H1 (cell line): ENCODE measurements at regions not wholly inside any gene's neighbourhood (a gene's known extent, or its start where the extent isn't known, plus 50 kb on each side); places are given as distances from the start of the nearest gene placed in this dataset.

Experiments
- CTCF ChIA-PET: fragments of 300-600 bp; sonication (Branson Sonifier 250); formaldehyde crosslinking; loops from one replicate; lab custom pipeline; 2021; ENCODE audit not compliant: partially characterized antibody; lab: Charles Lee
- POLR2A ChIA-PET: fragments of 300-600 bp; sonication (Branson Sonifier 250); formaldehyde crosslinking; loops from one replicate; lab custom pipeline; 2021; ENCODE audit warnings: inconsistent platforms; ENCODE audit not compliant: partially characterized antibody; lab: Charles Lee
- DNase-seq, 2 experiments: peaks; one replicate each; pipeline versions ENCODE4 v3.0.0 to v3.0.0-alpha.2; 2010 to 2022; ENCODE audit warnings: low spot score in 2 of 2, low read depth in 1 of 2, mixed read lengths in 1 of 2
- FAIRE-seq: peaks from 2 replicates; lab custom pipeline; 2011; peaks lifted over from hg19 to GRCh38; lab: Jason Lieb, UNC
- H2AFZ ChIP-seq: 2 replicates; pipeline ENCODE4 v1.8.1; 2012; ENCODE audit warnings: low read length, inconsistent platforms
- H2AK5ac ChIP-seq: 2 replicates; pipeline ENCODE4 v1.6.1; 2013; ENCODE audit warnings: low read depth, low read length
- H2BK120ac ChIP-seq: replicated peaks from 2 replicates; pipeline ENCODE3; 2013; ENCODE audit warnings: low read depth, low read length, inconsistent platforms
- H2BK12ac ChIP-seq: 2 replicates; pipeline ENCODE4 v1.6.1; 2013; ENCODE audit warnings: low read depth, low read length
- H2BK15ac ChIP-seq: 2 replicates; pipeline ENCODE4 v1.6.1; 2013; ENCODE audit warnings: low read length
- H2BK20ac ChIP-seq: 2 replicates; pipeline ENCODE4 v1.6.1; 2013; ENCODE audit warnings: low read length
- H2BK5ac ChIP-seq: 2 replicates; pipeline ENCODE4 v1.6.1; 2013; ENCODE audit warnings: low read depth, low read length
- H3K14ac ChIP-seq: 2 replicates; pipeline ENCODE4 v1.6.1; 2013; ENCODE audit warnings: inconsistent platforms; ENCODE audit not compliant: insufficient read length
- H3K18ac ChIP-seq: 2 replicates; pipeline ENCODE4 v1.6.1; 2013; ENCODE audit warnings: low read length; ENCODE audit errors: extremely low read depth
- H3K23ac ChIP-seq: 2 replicates; pipeline ENCODE4 v1.6.1; 2013; ENCODE audit warnings: inconsistent platforms; ENCODE audit not compliant: insufficient read length
- H3K23me2 ChIP-seq: 2 replicates; pipeline ENCODE4 v1.6.1; 2013; ENCODE audit warnings: low read depth, low read length
- H3K27ac ChIP-seq: 2 replicates; pipeline ENCODE4 v1.6.1; 2011; ENCODE audit warnings: low read depth, low read length, inconsistent platforms
- H3K27me3 ChIP-seq, 4 experiments: replicated peaks in 1 of 4; 1 replicate in 1 of 4; 2 replicates in 3 of 4; pipeline versions ENCODE4 v1.6.1 to v1.8.1; 2011 to 2013; ENCODE audit warnings: low read length in 3 of 4, mild to moderate bottlenecking in 3 of 4, inconsistent platforms in 2 of 4, mixed read lengths in 2 of 4, moderate library complexity in 1 of 4; ENCODE audit not compliant: control insufficient read depth in 3 of 4, insufficient read depth in 3 of 4; ENCODE audit errors: extremely low read depth in 1 of 4
- H3K36me3 ChIP-seq, 4 experiments: 2 replicates each; pipeline versions ENCODE4 v1.6.1 to v1.8.1; 2011 to 2013; ENCODE audit warnings: mild to moderate bottlenecking in 4 of 4, low read length in 3 of 4, moderate library complexity in 2 of 4, control low read depth in 1 of 4, inconsistent platforms in 1 of 4; ENCODE audit not compliant: insufficient read depth in 4 of 4, control insufficient read depth in 2 of 4
- H3K4ac ChIP-seq: replicated peaks from 2 replicates; pipeline ENCODE3; 2013; ENCODE audit warnings: low read length, low read depth, mixed read lengths, inconsistent platforms; ENCODE audit not compliant: insufficient read length
- H3K4me1 ChIP-seq, 4 experiments: replicated peaks in 1 of 4; 1 replicate in 1 of 4; 2 replicates in 3 of 4; pipeline versions ENCODE4 v1.6.1 to v1.8.1; 2011 to 2013; ENCODE audit warnings: low read length in 3 of 4, inconsistent platforms in 2 of 4, mixed read lengths in 1 of 4; ENCODE audit not compliant: insufficient read depth in 4 of 4, control insufficient read depth in 3 of 4
- H3K4me2 ChIP-seq, 2 experiments: 2 replicates each; pipeline versions ENCODE4 v1.6.1 to v1.8.1; 2011 to 2013; ENCODE audit warnings: low read depth in 2 of 2, low read length in 2 of 2, control low read depth in 1 of 2, inconsistent platforms in 1 of 2, mild to moderate bottlenecking in 1 of 2; ENCODE audit not compliant: insufficient read depth in 1 of 2
- H3K4me3 ChIP-seq, 4 experiments: fragments of 200-600, 300-600 bp in 1 of 4; sonication (generic), shearing (Covaris generic), sonication (Bioruptor Twin) in 1 of 4; 2 replicates each; pipeline versions ENCODE4 v1.5.1 to v1.8.1; 2011 to 2016; ENCODE audit warnings: low read length in 4 of 4, low read depth in 3 of 4, control low read depth in 2 of 4, inconsistent platforms in 2 of 4, mild to moderate bottlenecking in 2 of 4, mixed read lengths in 1 of 4, moderate library complexity in 1 of 4; ENCODE audit not compliant: insufficient read depth in 2 of 4; ENCODE audit errors: extremely low read depth in 1 of 4
- H3K56ac ChIP-seq: replicated peaks from 2 replicates; pipeline ENCODE3; 2013; ENCODE audit warnings: low read depth, mild to moderate bottlenecking, mixed read lengths, low read length, inconsistent platforms; ENCODE audit not compliant: insufficient read length
- H3K79me1 ChIP-seq: 2 replicates; pipeline ENCODE4 v1.6.1; 2013; ENCODE audit warnings: low read depth, low read length, control low read depth
- H3K79me2 ChIP-seq, 2 experiments: 2 replicates each; pipeline versions ENCODE4 v1.6.1 to v1.8.1; 2012 to 2013; ENCODE audit warnings: low read length in 2 of 2, mild to moderate bottlenecking in 2 of 2, inconsistent platforms in 1 of 2; ENCODE audit not compliant: insufficient read depth in 2 of 2, control insufficient read depth in 1 of 2
- H3K9ac ChIP-seq, 4 experiments: replicated peaks in 1 of 4; 1 replicate in 1 of 4; 2 replicates in 3 of 4; pipeline versions ENCODE4 v1.6.1 to v1.8.1; 2011 to 2013; ENCODE audit warnings: low read depth in 3 of 4, low read length in 3 of 4, control low read depth in 2 of 4, mild to moderate bottlenecking in 2 of 4, moderate library complexity in 2 of 4, inconsistent platforms in 1 of 4; ENCODE audit errors: extremely low read depth in 1 of 4
- H3K9me3 ChIP-seq, 2 experiments: 2 replicates each; pipeline versions ENCODE4 v1.6.1 to v1.8.1; 2012 to 2013; ENCODE audit warnings: mild to moderate bottlenecking in 2 of 2, moderate library complexity in 2 of 2, control low read depth in 1 of 2, inconsistent platforms in 1 of 2, low read depth in 1 of 2, low read length in 1 of 2, mixed read lengths in 1 of 2; ENCODE audit not compliant: insufficient read depth in 2 of 2
- H4K20me1 ChIP-seq, 2 experiments: replicated peaks in 1 of 2; 2 replicates each; pipeline versions ENCODE3 to v1.8.1; 2011 to 2013; ENCODE audit warnings: inconsistent platforms in 2 of 2, low read length in 2 of 2, mild to moderate bottlenecking in 1 of 2; ENCODE audit not compliant: insufficient read depth in 2 of 2, control insufficient read depth in 1 of 2
- H4K5ac ChIP-seq: 2 replicates; pipeline ENCODE4 v1.6.1; 2013; ENCODE audit warnings: low read length, low read depth, mixed read lengths, inconsistent platforms; ENCODE audit not compliant: insufficient read length
- H4K8ac ChIP-seq: 2 replicates; pipeline ENCODE4 v1.8.0; 2013; ENCODE audit warnings: mild to moderate bottlenecking, moderate library complexity, low read length, inconsistent platforms; ENCODE audit not compliant: insufficient read depth; ENCODE audit errors: extremely low read depth
- H4K91ac ChIP-seq: replicated peaks from 2 replicates; pipeline ENCODE3; 2013; ENCODE audit warnings: low read length, mixed read lengths, inconsistent platforms; ENCODE audit not compliant: insufficient read length
- JUN ChIP-seq: IDR thresholded peaks from 2 replicates; pipeline ENCODE4 v1.6.1; 2011; ENCODE audit warnings: low read depth, mild to moderate bottlenecking, improper control_type of control experiment, low read length
- NRF1 ChIP-seq: IDR thresholded peaks from 2 replicates; pipeline ENCODE4 v1.6.1; 2011; ENCODE audit warnings: mild to moderate bottlenecking, low read depth, low read length, improper control_type of control experiment
- POU5F1 ChIP-seq: IDR thresholded peaks from 2 replicates; pipeline ENCODE4 v1.6.1; 2011; ENCODE audit warnings: low read depth, mild to moderate bottlenecking, low read length, moderate library complexity
- RAD21 ChIP-seq, 2 experiments: IDR thresholded peaks in 1 of 2; conservative IDR thresholded peaks in 1 of 2; 2 replicates each; pipeline ENCODE4 v1.6.1; 2011; ENCODE audit warnings: low read depth in 2 of 2, low read length in 2 of 2, improper control_type of control experiment in 1 of 2, inconsistent platforms in 1 of 2, mild to moderate bottlenecking in 1 of 2, moderate library complexity in 1 of 2
- RFX5 ChIP-seq: IDR thresholded peaks from 2 replicates; pipeline ENCODE4 v1.6.1; 2011; ENCODE audit warnings: low read depth, low read length, improper control_type of control experiment, borderline replicate concordance
- SP2 ChIP-seq: IDR thresholded peaks from 2 replicates; pipeline ENCODE4 v1.6.1; 2012; ENCODE audit warnings: mild to moderate bottlenecking, low read length, inconsistent platforms
- SRF ChIP-seq: IDR thresholded peaks from 2 replicates; pipeline ENCODE4 v1.6.1; 2011; ENCODE audit warnings: mild to moderate bottlenecking, low read depth, low read length, moderate library complexity
- TEAD4 ChIP-seq: IDR thresholded peaks from 2 replicates; pipeline ENCODE4 v1.6.1; 2012; ENCODE audit warnings: low read depth, low read length, inconsistent platforms, mixed read lengths
- WGBS, 2 experiments: shearing (Covaris generic) in 1 of 2; methylation state at CpG; one replicate each; pipeline versions ENCODE4 v1.1.6 to v1.1.7; 2013 to 2015; ENCODE audit warnings: low lambda C conversion rate in 2 of 2, mixed read lengths in 2 of 2, inconsistent platforms in 1 of 2, low coverage in 1 of 2, missing lambda C conversion rate in 1 of 2; ENCODE audit not compliant: insufficient replicate concordance in 2 of 2, insufficient coverage in 1 of 2, insufficient read length in 1 of 2; ENCODE audit errors: extremely low coverage in 1 of 2, missing lambda C conversion rate in 1 of 2; 5-methylcytosine and 5-hydroxymethylcytosine counted together
- TF ChIP-seq, protein P1 (sequence below): IDR thresholded peaks from 2 replicates; pipeline ENCODE4 v1.6.1; 2012; ENCODE audit warnings: low read length, inconsistent platforms
- TF ChIP-seq, protein P2 (sequence below): IDR thresholded peaks from 2 replicates; pipeline ENCODE4 v1.6.1; 2012; ENCODE audit warnings: inconsistent platforms

- Histone ChIP-seq H3K4me3 (no peak overlapping the region), H2AFZ (no peak overlapping the region), H3K23me2 (no peaks in the 10 kb centered on the region), H2BK12ac (no peak overlapping the region), H3K14ac (no peak overlapping the region), H3K56ac (no peak overlapping the region), H4K20me1 (no peaks in the 10 kb centered on the region), H3K9me3 (peaks cover 21 to 24% of the 10 kb centered on the region in 2 experiments), H3K4me1 (no peaks in the 10 kb centered on the region), H3K4ac (no peak overlapping the region), H2BK20ac (no peak overlapping the region), H3K4me2 (no peak overlapping the region), H2BK5ac (no peak overlapping the region), H4K5ac (no peak overlapping the region)
- CTCF ChIA-PET, result interaction anchor here (0.6 to 1.6 kb wide), 6 partner anchors 8 to 419 kb away, joined by 3 to 5 read pairs (median 3); no protein-coding TSS in a partner anchor
- TF ChIP-seq, protein P1, sequence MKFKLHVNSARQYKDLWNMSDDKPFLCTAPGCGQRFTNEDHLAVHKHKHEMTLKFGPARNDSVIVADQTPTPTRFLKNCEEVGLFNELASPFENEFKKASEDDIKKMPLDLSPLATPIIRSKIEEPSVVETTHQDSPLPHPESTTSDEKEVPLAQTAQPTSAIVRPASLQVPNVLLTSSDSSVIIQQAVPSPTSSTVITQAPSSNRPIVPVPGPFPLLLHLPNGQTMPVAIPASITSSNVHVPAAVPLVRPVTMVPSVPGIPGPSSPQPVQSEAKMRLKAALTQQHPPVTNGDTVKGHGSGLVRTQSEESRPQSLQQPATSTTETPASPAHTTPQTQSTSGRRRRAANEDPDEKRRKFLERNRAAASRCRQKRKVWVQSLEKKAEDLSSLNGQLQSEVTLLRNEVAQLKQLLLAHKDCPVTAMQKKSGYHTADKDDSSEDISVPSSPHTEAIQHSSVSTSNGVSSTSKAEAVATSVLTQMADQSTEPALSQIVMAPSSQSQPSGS, result no peak
- TF ChIP-seq JUN (no peak), RAD21 (IDR thresholded peaks at IDR 0.05 in 1 of 2, conservative IDR thresholded peaks at IDR 0.05 in 1 of 2; ENCODE audit: low read depth in 2 of 2, low read length in 2 of 2) (no peak), POU5F1 (no peak), TEAD4 (no peak), SP2 (no peak), NRF1 (no peak), SRF (no peak), RFX5 (no peak)
- TF ChIP-seq, protein P2, sequence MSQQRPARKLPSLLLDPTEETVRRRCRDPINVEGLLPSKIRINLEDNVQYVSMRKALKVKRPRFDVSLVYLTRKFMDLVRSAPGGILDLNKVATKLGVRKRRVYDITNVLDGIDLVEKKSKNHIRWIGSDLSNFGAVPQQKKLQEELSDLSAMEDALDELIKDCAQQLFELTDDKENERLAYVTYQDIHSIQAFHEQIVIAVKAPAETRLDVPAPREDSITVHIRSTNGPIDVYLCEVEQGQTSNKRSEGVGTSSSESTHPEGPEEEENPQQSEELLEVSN, result no peak
- TF ChIP-seq, all 59 proteins: peak for 0
- H3K18ac ChIP-seq, result no peak overlapping the region
- H3K27me3 ChIP-seq, result no peaks in the 10 kb centered on the region
- no peak overlapping the region for H2BK120ac ChIP-seq
- no peak for FAIRE-seq
- POLR2A ChIA-PET, result no interaction called here
- H3K9ac ChIP-seq, result no peak overlapping the region
- no peaks in the 10 kb centered on the region for H3K36me3 ChIP-seq
- no peaks in the 10 kb centered on the region for H3K79me2 ChIP-seq
- no peak for DNase-seq
- 71% methylated on average over 4 of the region's 4 CpGs; no CpG with 5 or more reads in 1 of the 2 experiments for WGBS, 2 experiments
- H3K23ac ChIP-seq, result no peak overlapping the region
- no peak overlapping the region for H3K27ac ChIP-seq
- H4K91ac ChIP-seq, result no peak overlapping the region
- no peaks in the 10 kb centered on the region for H3K79me1 ChIP-seq
- no peak overlapping the region for H2BK15ac ChIP-seq
- H2AK5ac ChIP-seq, result no peak overlapping the region
- no peak overlapping the region for H4K8ac ChIP-seq
These were observed 119.0 kb downstream of the OAT start for GRCh38 chr10:124299696-124300095.
